CD4-positive, alpha-beta T cell (primary cell): ENCODE measurements at regions not wholly inside any gene's neighbourhood (a gene's known extent, or its start where the extent isn't known, plus 50 kb on each side); places are given as distances from the start of the nearest gene placed in this dataset.

ENCODE experiments used
- ATAC-seq: fragments of 200-7000 bp; cut with Tn5 transposase; one replicate; pipeline ENCODE4 v1.10.0; 2022; ENCODE audit warnings: mild to moderate bottlenecking; ENCODE audit not compliant: poor library complexity
- CTCF ChIA-PET: fragments of 350-600 bp; sonication (Branson Sonifier 250); formaldehyde crosslinking; loops from one replicate; lab custom pipeline; 2021; ENCODE audit warnings: antibody characterized with exemption, inconsistent platforms; lab: Charles Lee
- POLR2A ChIA-PET: fragments of 350-600 bp; sonication (Branson Sonifier 250); formaldehyde crosslinking; loops from one replicate; lab custom pipeline; 2021; ENCODE audit warnings: antibody characterized with exemption, inconsistent platforms; lab: Charles Lee
- DNase-seq, 14 experiments: peaks; one replicate each; pipeline ENCODE4 v3.0.0-alpha.2; 2013 to 2020; ENCODE audit warnings: mixed read lengths in 2 of 14
- H3K27ac ChIP-seq, 2 donors: one replicate each; pipeline versions ENCODE4 v1.5.1 to v1.7.0; 2013; ENCODE audit warnings: low read length in 2 of 2, low read depth in 1 of 2, mild to moderate bottlenecking in 1 of 2
- H3K27me3 ChIP-seq, 2 experiments: 1 replicate in 1 of 2; 2 replicates in 1 of 2; pipeline versions ENCODE4 v1.6.1 to v1.7.0; 2013; ENCODE audit warnings: low read length in 2 of 2, control low read depth in 1 of 2, mild to moderate bottlenecking in 1 of 2, moderate library complexity in 1 of 2; ENCODE audit not compliant: insufficient read depth in 2 of 2, control insufficient read depth in 1 of 2
- H3K36me3 ChIP-seq: one replicate; pipeline ENCODE4 v1.6.1; 2013; ENCODE audit warnings: low read length, control low read depth; ENCODE audit not compliant: insufficient read depth
- H3K4me1 ChIP-seq: one replicate; pipeline ENCODE4 v1.6.1; 2013; ENCODE audit warnings: low read length, control low read depth; ENCODE audit not compliant: insufficient read depth
- H3K4me3 ChIP-seq: one replicate; pipeline ENCODE4 v1.5.1; 2013; ENCODE audit warnings: mild to moderate bottlenecking, low read length, moderate library complexity
- H3K9me3 ChIP-seq, 2 experiments: 1 replicate in 1 of 2; 2 replicates in 1 of 2; pipeline versions ENCODE4 v1.6.1 to v1.7.0; 2013; ENCODE audit warnings: low read length in 2 of 2, mild to moderate bottlenecking in 2 of 2, control low read depth in 1 of 2, moderate library complexity in 1 of 2; ENCODE audit not compliant: control insufficient read depth in 1 of 2, insufficient read depth in 1 of 2
- H3K27ac Mint-ChIP-seq: one replicate; pipeline ENCODE4 v1.8.0; 2020; ENCODE audit warnings: mixed read lengths
- H3K27me3 Mint-ChIP-seq: one replicate; pipeline ENCODE4 v1.8.0; 2021; ENCODE audit warnings: mixed read lengths
- H3K36me3 Mint-ChIP-seq: one replicate; pipeline ENCODE4 v1.8.0; 2021; ENCODE audit warnings: low read depth, mixed read lengths
- H3K4me1 Mint-ChIP-seq: one replicate; pipeline ENCODE4 v1.8.0; 2021; ENCODE audit warnings: low read depth, mixed read lengths
- H3K4me3 Mint-ChIP-seq: one replicate; pipeline ENCODE4 v1.8.0; 2020; ENCODE audit warnings: mild to moderate bottlenecking, mixed read lengths
- H3K9me3 Mint-ChIP-seq: one replicate; pipeline ENCODE4 v1.8.0; 2020; ENCODE audit warnings: mixed read lengths
- intact Hi-C, 2 experiments: fragments of 100-400 bp; cut with DNase I in 1 of 2; cut with micrococcal nuclease in 1 of 2; formaldehyde crosslinking; loops; one replicate each; pipeline versions ENCODE4 v1.15.1 to v1.9.0; 2023 to 2025; cut with DNase I, micrococcal nuclease
- TF ChIP-seq, protein P1 (sequence below): fragments of 200-600 bp; IDR thresholded peaks from one replicate; pipeline ENCODE4 v1.8.0; 2022; ENCODE audit warnings: antibody characterized with exemption, mild to moderate bottlenecking

- no peaks in the 10 kb centered on the region for H3K27me3 ChIP-seq
- no peaks in the 10 kb centered on the region for H3K36me3 Mint-ChIP-seq
- DNase-seq (no peak), ATAC-seq (no peak)
- no peaks in the 10 kb centered on the region for H3K9me3 ChIP-seq
- no peaks in the 10 kb centered on the region for H3K4me1 ChIP-seq
- no peaks in the 10 kb centered on the region for H3K27me3 Mint-ChIP-seq
- no peak overlapping the region for H3K27ac Mint-ChIP-seq
- ChIA-PET CTCF (no interaction called here), POLR2A (no interaction called here)
- H3K4me3 Mint-ChIP-seq, result no peak overlapping the region
- H3K36me3 ChIP-seq, result no peaks in the 10 kb centered on the region
- TF ChIP-seq, protein P1, sequence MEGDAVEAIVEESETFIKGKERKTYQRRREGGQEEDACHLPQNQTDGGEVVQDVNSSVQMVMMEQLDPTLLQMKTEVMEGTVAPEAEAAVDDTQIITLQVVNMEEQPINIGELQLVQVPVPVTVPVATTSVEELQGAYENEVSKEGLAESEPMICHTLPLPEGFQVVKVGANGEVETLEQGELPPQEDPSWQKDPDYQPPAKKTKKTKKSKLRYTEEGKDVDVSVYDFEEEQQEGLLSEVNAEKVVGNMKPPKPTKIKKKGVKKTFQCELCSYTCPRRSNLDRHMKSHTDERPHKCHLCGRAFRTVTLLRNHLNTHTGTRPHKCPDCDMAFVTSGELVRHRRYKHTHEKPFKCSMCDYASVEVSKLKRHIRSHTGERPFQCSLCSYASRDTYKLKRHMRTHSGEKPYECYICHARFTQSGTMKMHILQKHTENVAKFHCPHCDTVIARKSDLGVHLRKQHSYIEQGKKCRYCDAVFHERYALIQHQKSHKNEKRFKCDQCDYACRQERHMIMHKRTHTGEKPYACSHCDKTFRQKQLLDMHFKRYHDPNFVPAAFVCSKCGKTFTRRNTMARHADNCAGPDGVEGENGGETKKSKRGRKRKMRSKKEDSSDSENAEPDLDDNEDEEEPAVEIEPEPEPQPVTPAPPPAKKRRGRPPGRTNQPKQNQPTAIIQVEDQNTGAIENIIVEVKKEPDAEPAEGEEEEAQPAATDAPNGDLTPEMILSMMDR, result no peak
- H3K4me1 Mint-ChIP-seq, result no peaks in the 10 kb centered on the region
- H3K4me3 ChIP-seq, result no peak overlapping the region
- H3K27ac ChIP-seq, result no peak overlapping the region
- H3K9me3 Mint-ChIP-seq, result peaks cover 3% of the 10 kb centered on the region
- intact Hi-C loops, result no loop called here
These were observed 120.3 kb upstream of the FAT3 start for GRCh38 chr11:92104349-92104748.

- intact Hi-C loops, result no loop called here
- Histone ChIP-seq H3K27ac (no peak overlapping the region), H3K36me3 (no peaks in the 10 kb centered on the region), H3K27me3 (no peaks in the 10 kb centered on the region), H3K9me3 (no peaks in the 10 kb centered on the region), H3K4me1 (no peaks in the 10 kb centered on the region), H3K4me3 (no peak overlapping the region)
- Mint-ChIP-seq H3K4me3 (no peak overlapping the region), H3K27me3 (no peaks in the 10 kb centered on the region), H3K9me3 (no peaks in the 10 kb centered on the region), H3K36me3 (no peaks in the 10 kb centered on the region), H3K4me1 (no peaks in the 10 kb centered on the region), H3K27ac (no peak overlapping the region)
- no peak for DNase-seq
- ATAC-seq, result no peak
- POLR2A ChIA-PET, result no interaction called here
- CTCF ChIA-PET, result no interaction called here
- TF ChIP-seq, protein P1, result no peak
These were observed 122.7 kb upstream of the FAT3 start for GRCh38 chr11:92101920-92102319.

GRCh38 chr11:92099183-92099582 is 125.4 kb upstream of the FAT3 start:
- no peak for ATAC-seq
- Histone ChIP-seq H3K36me3 (no peaks in the 10 kb centered on the region), H3K9me3 (no peaks in the 10 kb centered on the region), H3K4me3 (no peak overlapping the region), H3K4me1 (no peaks in the 10 kb centered on the region), H3K27ac (no peak overlapping the region), H3K27me3 (no peaks in the 10 kb centered on the region)
- intact Hi-C loops, result no loop called here
- Mint-ChIP-seq H3K9me3 (no peaks in the 10 kb centered on the region), H3K4me1 (no peaks in the 10 kb centered on the region), H3K27ac (no peak overlapping the region), H3K36me3 (no peaks in the 10 kb centered on the region), H3K4me3 (no peak overlapping the region), H3K27me3 (no peaks in the 10 kb centered on the region)
- TF ChIP-seq, protein P1, result no peak
- ChIA-PET CTCF (no interaction called here), POLR2A (no interaction called here)
- DNase-seq, result no peak
